NB4 (cell line): ENCODE measurements at regions not wholly inside any gene's neighbourhood (a gene's known extent, or its start where the extent isn't known, plus 50 kb on each side); places are given as distances from the start of the nearest gene placed in this dataset.
A peak's percentile ranks its signal among the peaks of the same experiment; 100 is the strongest.

Experiments used
- DNase-seq: peaks from one replicate; pipeline ENCODE4 v3.0.0; 2010; ENCODE audit warnings: low read depth
- H3K4me3 ChIP-seq: one replicate; pipeline ENCODE4 v1.5.1; 2011; ENCODE audit warnings: mild to moderate bottlenecking, low read depth, low read length, moderate library complexity
- CTCF ChIP-seq: IDR thresholded peaks from one replicate; pipeline ENCODE4 v1.5.1; 2012; ENCODE audit warnings: low read depth, low read length
- MAX ChIP-seq: IDR thresholded peaks from 2 replicates; pipeline ENCODE4 v1.6.1; 2011; ENCODE audit warnings: low read depth, low read length
- MYC ChIP-seq: IDR thresholded peaks from 2 replicates; pipeline ENCODE4 v1.6.1; 2011; ENCODE audit warnings: low read depth, low read length
- POLR2A ChIP-seq: IDR thresholded peaks from 2 replicates; pipeline ENCODE4 v1.6.1; 2011; ENCODE audit warnings: mild to moderate bottlenecking; ENCODE audit not compliant: insufficient read length; ENCODE audit errors: extremely low read depth

GRCh38 chr13:59178344-59178743 lies 985.4 kb downstream of the DIAPH3 start:
- H3K4me3 ChIP-seq = no peak overlapping the region
- DNase-seq = no peak
- no peak for TF ChIP-seq MAX
- TF ChIP-seq MYC = no peak
- no peak for TF ChIP-seq POLR2A
- TF ChIP-seq CTCF = peak; percentile 16

GRCh38 chr13:59182241-59182640 lies 981.5 kb downstream of the DIAPH3 start:
- no peak for TF ChIP-seq MAX
- no peak for TF ChIP-seq CTCF
- no peak for TF ChIP-seq MYC
- TF ChIP-seq POLR2A = no peak
- no peak overlapping the region for H3K4me3 ChIP-seq
- DNase-seq = no peak

- no peak for DNase-seq
- no peak for TF ChIP-seq MAX
- no peak for TF ChIP-seq POLR2A
- no peak for TF ChIP-seq CTCF
- H3K4me3 ChIP-seq = no peak overlapping the region
Observed at GRCh38 chr13:59197397-59197796, 966.3 kb downstream of the DIAPH3 start.

- no peak for DNase-seq
Observed at GRCh38 chr13:59201841-59202240, 961.9 kb downstream of the DIAPH3 start.

GRCh38 chr13:59203855-59204254 lies 959.9 kb downstream of the DIAPH3 start:
- TF ChIP-seq POLR2A (no peak), CTCF (no peak)
- H3K4me3 ChIP-seq = no peak overlapping the region
- no peak for DNase-seq

More at GRCh38 chr13:59201841-59202240, 961.9 kb downstream of the DIAPH3 start:
- H3K4me3 ChIP-seq = no peak overlapping the region
- TF ChIP-seq MYC (no peak), MAX (no peak), CTCF (no peak), POLR2A (no peak)

- DNase-seq = no peak
- TF ChIP-seq MYC (no peak), POLR2A (no peak), MAX (no peak), CTCF (no peak)
- H3K4me3 ChIP-seq = no peak overlapping the region
Observed at GRCh38 chr13:59205501-59205900, 958.2 kb downstream of the DIAPH3 start.
